ENCODE measurements at regions not wholly inside any gene's neighbourhood (a gene's known extent, or its start where the extent isn't known, plus 50 kb on each side); places are given as distances from the start of the nearest gene placed in this dataset.

- DNase-seq (ENCODE audit: low read depth in 2 of 3, low spot score in 1 of 3), result no peak
These were observed 127.2 kb upstream of the RPS6KA3 start for GRCh38 chrX:20393944-20394343.

DNA sequence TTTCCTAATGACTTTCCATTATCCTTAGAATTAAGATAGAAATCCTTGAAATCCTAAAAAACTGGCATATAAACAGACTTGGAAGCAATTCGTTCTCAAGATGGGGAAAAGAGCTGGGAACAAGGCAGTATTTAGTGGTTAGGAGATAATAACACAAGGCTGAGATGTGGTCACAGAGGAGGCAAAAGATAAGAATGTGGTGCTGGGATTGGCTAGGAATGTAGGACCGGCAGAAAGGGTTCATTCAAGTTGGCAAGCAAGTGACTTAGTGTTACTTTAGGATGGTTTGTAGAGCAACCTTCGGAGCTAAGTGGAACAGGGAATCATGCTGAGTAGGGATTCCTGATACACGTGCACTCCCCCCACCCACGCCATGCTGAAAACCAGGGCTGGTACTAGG lies 121.9 kb upstream of the RPS6KA3 start:
- DNase-seq (ENCODE audit: low read depth in 2 of 3, low spot score in 1 of 3), result no peak

GRCh38 chrX:20383477-20383876 lies 116.8 kb upstream of the RPS6KA3 start:
- no peak for DNase-seq (ENCODE audit: low read depth in 2 of 3, low spot score in 1 of 3)

DNA sequence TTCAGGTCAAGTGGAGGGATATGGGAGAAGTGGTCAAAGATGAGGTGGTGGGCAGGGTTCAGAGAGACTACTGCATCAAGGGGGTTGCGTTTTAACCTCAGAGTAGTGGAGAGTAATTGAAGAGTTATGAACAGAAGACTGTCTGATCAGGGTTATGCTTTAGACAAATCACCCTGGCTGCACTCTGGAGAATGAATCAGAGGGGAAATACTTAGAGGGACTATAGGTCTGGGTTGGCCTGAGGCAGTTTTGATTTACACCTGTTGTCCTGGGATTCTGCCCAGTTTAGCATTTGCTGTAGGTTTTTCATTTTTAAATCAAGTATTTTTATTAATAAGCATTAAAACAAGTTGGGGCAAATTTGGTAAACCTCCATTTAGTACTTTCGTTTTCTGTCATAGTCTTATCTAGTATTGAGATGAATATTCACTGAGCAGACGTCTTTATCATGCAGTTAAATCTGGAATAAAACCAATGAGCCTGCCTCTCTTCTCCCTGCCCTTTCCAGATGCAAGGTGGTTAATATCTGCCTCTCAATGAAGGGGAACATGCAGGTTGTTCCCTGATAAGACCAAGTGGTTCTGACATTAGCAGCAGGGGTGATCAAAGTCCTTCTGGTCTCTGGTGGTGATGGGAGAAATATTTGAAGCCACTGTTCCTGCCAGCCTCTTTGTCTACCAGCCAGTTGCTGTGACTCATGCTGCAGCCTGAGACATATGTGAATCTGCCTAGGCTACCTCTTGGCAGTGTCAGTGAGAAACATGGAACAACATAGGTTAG lies 116.0 kb upstream of the RPS6KA3 start:
- peak in 1 of 3 donors; percentile 5 for DNase-seq (ENCODE audit: low read depth in 2 of 3, low spot score in 1 of 3)

GRCh38 chrX:20382082-20382481 lies 115.4 kb upstream of the RPS6KA3 start:
- DNase-seq (ENCODE audit: low read depth in 2 of 3, low spot score in 1 of 3), result no peak

GRCh38 chrX:20378233-20378920 lies 111.7 kb upstream of the RPS6KA3 start:
- peak; percentile 5 to 41 (median 16) for DNase-seq (ENCODE audit: low read depth in 2 of 3, low spot score in 1 of 3)

GRCh38 chrX:20374900-20375438 lies 108.3 kb upstream of the RPS6KA3 start:
- DNase-seq (ENCODE audit: low read depth in 2 of 3, low spot score in 1 of 3), result no peak

DNA sequence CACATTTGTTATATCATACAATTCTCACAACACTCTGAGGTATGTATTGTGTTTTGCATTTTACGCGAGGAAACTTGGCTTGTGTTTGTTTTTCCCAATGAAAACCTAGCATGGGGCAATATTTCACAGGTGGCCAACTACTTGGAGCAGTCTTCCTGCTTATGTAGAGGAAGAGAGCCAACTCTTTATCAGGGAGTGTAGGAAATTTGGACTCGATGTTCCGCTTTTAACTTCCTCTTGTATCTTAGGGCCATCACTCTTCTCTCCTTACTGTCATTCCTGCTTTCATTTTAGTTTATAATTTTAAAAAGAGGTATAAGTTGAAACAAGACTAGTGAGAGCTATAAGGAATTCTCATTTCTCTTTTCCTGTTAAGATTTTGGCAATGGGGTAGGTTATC lies 107.7 kb upstream of the RPS6KA3 start:
- no peak for DNase-seq (ENCODE audit: low read depth in 2 of 3, low spot score in 1 of 3)

GRCh38 chrX:20373063-20373462 lies 106.4 kb upstream of the RPS6KA3 start:
- no peak for DNase-seq (ENCODE audit: low read depth in 2 of 3, low spot score in 1 of 3)

DNA sequence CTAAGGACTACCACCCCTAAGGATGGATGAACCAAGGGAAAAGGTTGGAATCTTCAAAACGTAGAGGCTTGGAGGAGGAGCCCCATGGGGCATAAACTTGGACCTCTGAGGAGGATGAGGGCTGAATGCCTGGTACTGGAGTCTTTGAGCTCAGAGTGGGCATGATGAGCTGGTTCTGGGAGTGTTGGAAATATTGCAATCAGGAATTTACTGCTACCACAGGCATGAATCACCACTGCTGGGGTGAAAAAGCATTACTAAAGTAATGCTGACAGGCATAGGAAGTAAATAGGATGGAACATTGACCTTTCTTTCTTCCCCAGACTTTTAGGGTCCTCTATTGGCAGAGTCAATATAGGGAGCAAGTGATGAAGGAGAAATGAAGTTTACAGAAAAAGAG lies 105.8 kb upstream of the RPS6KA3 start:
- no peak for DNase-seq (ENCODE audit: low read depth in 2 of 3, low spot score in 1 of 3)

GRCh38 chrX:20369468-20369867 lies 102.8 kb upstream of the RPS6KA3 start:
- DNase-seq (ENCODE audit: low read depth in 2 of 3, low spot score in 1 of 3), result no peak

- DNase-seq (ENCODE audit: low read depth in 2 of 3, low spot score in 1 of 3), result no peak
These were observed 97.5 kb upstream of the RPS6KA3 start for GRCh38 chrX:20364238-20364637.

DNA sequence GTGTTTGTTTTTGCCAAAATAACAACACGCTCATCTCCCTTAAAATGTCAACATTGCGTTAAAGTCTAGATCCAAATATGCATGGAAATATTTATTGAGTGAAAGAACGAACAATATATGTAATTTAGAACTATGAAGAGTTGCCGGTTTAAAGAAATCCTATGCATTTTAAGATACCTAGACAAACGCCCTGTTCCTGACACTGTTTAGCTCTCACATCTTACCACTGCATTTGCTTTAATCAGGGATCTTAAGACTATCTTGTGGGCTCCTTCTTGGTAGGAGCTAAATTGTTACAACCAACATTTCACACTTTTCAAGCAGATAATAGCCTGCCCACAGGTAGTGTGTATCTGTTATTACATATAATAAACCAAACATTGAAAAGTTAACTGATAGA lies 96.6 kb upstream of the RPS6KA3 start:
- no peak for DNase-seq (ENCODE audit: low read depth in 2 of 3, low spot score in 1 of 3)

DNA sequence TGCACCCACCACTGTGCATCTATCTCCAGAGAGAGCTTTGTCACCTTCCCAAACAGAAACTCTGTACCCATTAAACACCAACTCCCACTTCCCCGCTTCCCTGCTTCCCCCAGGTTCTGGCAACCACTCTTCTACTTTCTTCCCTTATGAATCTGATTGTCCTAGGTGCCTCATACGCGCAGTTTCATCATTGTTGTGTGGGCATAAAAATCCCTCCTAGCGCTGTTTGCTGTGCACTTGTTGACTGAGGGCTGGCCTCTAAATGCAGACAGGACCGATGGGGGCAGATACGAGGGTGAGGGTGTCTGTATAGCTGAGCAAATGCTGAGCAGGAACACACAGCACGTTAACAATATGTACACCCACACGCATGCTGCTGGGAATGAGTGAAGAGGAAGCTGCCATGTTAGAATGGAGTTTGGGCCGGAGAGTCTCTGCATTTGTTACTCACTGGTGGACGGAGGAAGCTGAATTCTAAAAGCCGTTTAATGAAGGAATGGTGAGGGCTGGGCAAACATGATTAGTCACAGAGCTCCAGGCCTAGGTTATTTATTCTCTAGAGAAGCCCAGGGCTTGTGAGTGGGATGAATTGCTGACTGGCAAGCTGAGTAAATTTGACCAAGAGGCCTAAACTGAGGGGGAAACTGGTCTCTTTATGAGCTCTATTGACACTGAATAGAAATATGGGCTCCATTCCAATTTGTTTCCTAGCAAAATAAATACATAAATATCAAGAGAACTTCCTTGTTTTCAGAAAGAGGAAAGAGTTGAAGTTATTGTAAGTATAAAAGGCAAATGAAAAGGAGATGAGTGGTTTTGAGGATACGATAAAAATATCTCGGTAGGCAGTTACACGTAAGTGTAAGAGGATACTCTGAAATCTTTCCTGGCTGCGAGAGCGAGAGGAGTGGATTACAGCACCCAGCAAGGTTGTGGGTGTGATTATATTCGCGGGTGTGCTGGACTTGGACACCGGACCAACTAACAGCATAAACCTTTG lies 95.9 kb upstream of the RPS6KA3 start:
- DNase-seq (ENCODE audit: low read depth in 2 of 3, low spot score in 1 of 3), result no peak

GRCh38 chrX:20361890-20362262 lies 95.2 kb upstream of the RPS6KA3 start:
- no peak for DNase-seq (ENCODE audit: low read depth in 2 of 3, low spot score in 1 of 3)

GRCh38 chrX:20361081-20361889 lies 94.6 kb upstream of the RPS6KA3 start:
- no peak for DNase-seq (ENCODE audit: low read depth in 2 of 3, low spot score in 1 of 3)

DNA sequence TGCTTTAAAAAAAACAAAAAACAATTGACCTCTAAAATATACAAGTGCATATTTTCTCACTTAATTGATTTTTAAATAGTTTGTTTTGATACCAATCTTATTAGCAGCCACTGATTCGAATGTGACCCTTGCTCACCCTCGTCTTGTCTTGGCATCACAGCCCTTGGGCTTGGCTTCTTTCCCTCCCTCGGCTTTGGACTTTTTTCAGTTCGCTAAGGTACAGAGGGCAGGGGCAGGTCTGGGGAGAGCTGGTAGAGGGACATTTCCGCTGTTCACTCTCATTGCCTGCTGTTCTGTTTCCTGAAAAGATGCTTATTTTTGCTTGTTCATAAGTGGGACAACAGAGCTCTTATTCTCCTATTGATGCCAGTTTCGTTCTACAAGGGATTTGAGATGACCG lies 88.5 kb upstream of the RPS6KA3 start:
- DNase-seq (ENCODE audit: low read depth in 2 of 3, low spot score in 1 of 3), result no peak

DNA sequence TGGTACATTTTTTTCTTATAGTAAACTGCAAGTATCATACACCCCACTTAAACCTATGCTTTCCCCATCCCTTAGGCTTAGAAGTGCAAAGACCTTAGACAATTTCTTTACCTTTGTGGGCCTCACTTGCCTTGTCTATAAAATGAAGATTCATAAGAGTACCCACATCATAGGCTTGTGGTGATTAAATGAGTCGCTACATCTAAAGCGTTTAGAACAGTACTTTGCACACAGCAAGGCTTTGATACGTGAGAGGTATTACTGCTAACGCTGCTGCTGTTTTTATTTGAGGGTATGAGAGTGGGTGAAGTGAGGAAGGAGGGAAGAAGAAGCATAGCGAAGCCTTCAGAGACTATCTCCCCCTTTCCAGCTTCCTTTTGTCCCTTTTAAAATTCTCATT lies 87.8 kb upstream of the RPS6KA3 start:
- DNase-seq (ENCODE audit: low read depth in 2 of 3, low spot score in 1 of 3), result no peak

DNA sequence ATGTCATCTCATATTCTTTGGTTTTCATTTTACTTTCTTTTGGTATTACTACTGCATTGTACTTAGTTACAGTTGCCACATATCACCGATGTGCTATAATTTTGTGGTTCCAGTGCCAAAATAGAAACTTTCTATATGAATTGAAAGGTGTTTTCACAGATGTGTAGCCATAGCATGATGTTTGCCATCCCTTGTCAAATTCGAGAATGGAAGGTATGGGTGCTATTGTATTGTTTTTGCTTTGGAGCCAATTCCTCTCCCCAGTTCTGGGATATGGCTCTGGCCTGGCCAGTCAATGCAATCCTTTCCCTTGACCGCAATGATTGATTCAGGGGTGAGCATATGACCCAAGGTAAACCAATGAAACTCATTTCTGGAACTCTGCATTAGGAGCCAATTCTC lies 86.2 kb upstream of the RPS6KA3 start:
- no peak for DNase-seq (ENCODE audit: low read depth in 2 of 3, low spot score in 1 of 3)

GRCh38 chrX:20352504-20352903 lies 85.8 kb upstream of the RPS6KA3 start:
- no peak for DNase-seq (ENCODE audit: low read depth in 2 of 3, low spot score in 1 of 3)

GRCh38 chrX:20350596-20350995 lies 83.9 kb upstream of the RPS6KA3 start:
- no peak for DNase-seq (ENCODE audit: low read depth in 2 of 3, low spot score in 1 of 3)

Measured in stimulated activated CD4-positive, alpha-beta T cell treated with anti-CD3 and anti-CD28 coated beads, Interleukin-12 subunit alpha, Interleukin-12 subunit beta, amount 100 ng/mL, for 48 hours (primary cell).